PC-3 (cell line): ENCODE measurements at regions not wholly inside any gene's neighbourhood (a gene's known extent, or its start where the extent isn't known, plus 50 kb on each side); places are given as distances from the start of the nearest gene placed in this dataset.

Source experiments
- ATAC-seq: fragments of 200-7000 bp; cut with Tn5 transposase; 2 replicates; pipeline ENCODE4 v1.9.1; 2020; ENCODE audit warnings: mild to moderate bottlenecking, moderate library complexity
- BruUV-seq: library from RNA; stranded (reverse); fragments of 400-500 nt; replicated peaks from 2 replicates; lab custom pipeline; 2021; lab: Mats Ljungman, UMichigan
- CTCF ChIA-PET: fragments of 300-600 bp; sonication (Branson Sonifier 250); formaldehyde crosslinking; loops from one replicate; lab custom pipeline; 2022; ENCODE audit warnings: antibody characterized with exemption; lab: Charles Lee
- POLR2A ChIA-PET: fragments of 300-600 bp; sonication (Branson Sonifier 250); formaldehyde crosslinking; loops from one replicate; lab custom pipeline; 2022; ENCODE audit warnings: antibody characterized with exemption; ENCODE audit not compliant: unreplicated experiment; lab: Charles Lee
- DNase-seq: peaks from one replicate; pipeline ENCODE4 v3.0.0-alpha.2; 2015
- H2AFZ ChIP-seq: fragments of 300-600 bp; sonication (generic); 2 replicates; pipeline ENCODE4 v1.6.0; 2016; ENCODE audit warnings: antibody characterized with exemption, low read length
- H3F3A ChIP-seq: fragments of 300-600 bp; sonication (generic); one replicate; pipeline ENCODE4 v1.6.0; 2017; ENCODE audit warnings: antibody characterized with exemption, low read length, control low read depth, mild to moderate bottlenecking; ENCODE audit not compliant: unreplicated experiment
- H3K27ac ChIP-seq: fragments of 300-600 bp; sonication (generic); 2 replicates; pipeline ENCODE4 v1.5.1; 2016; ENCODE audit warnings: mild to moderate bottlenecking, low read length
- H3K27me3 ChIP-seq: fragments of 300-600 bp; sonication (generic); 2 replicates; pipeline ENCODE4 v1.6.1; 2016; ENCODE audit warnings: low read length, mixed read lengths
- H3K36me3 ChIP-seq: fragments of 300-600 bp; sonication (generic); 2 replicates; pipeline ENCODE4 v1.6.1; 2016; ENCODE audit warnings: low read depth, mixed run types, low read length, mixed read lengths
- H3K4me1 ChIP-seq: fragments of 300-600 bp; sonication (generic); 2 replicates; pipeline ENCODE4 v1.5.1; 2016; ENCODE audit warnings: low read length; ENCODE audit not compliant: insufficient read depth
- H3K4me2 ChIP-seq: fragments of 300-600 bp; sonication (generic); 2 replicates; pipeline ENCODE4 v1.6.0; 2016; ENCODE audit warnings: low read length
- H3K4me3 ChIP-seq: fragments of 300-600 bp; sonication (generic); 2 replicates; pipeline ENCODE4 v1.5.1; 2016; ENCODE audit warnings: mild to moderate bottlenecking, low read length, mixed read lengths
- H3K79me2 ChIP-seq: fragments of 300-600 bp; sonication (generic); 2 replicates; pipeline ENCODE4 v1.6.1; 2017; ENCODE audit warnings: low read length, mixed read lengths
- H3K9ac ChIP-seq: fragments of 300-600 bp; sonication (generic); 2 replicates; pipeline ENCODE4 v1.6.0; 2016; ENCODE audit warnings: mild to moderate bottlenecking, low read length
- H3K9me2 ChIP-seq: fragments of 300-600 bp; sonication (generic); replicated peaks from 2 replicates; pipeline ENCODE4 v1.6.1; 2016; ENCODE audit warnings: mixed run types, low read length, mixed read lengths
- H3K9me3 ChIP-seq: fragments of 300-600 bp; sonication (generic); 2 replicates; pipeline ENCODE4 v1.6.1; 2016; ENCODE audit warnings: low read length, mixed read lengths
- H4K20me1 ChIP-seq: fragments of 300-600 bp; sonication (generic); 2 replicates; pipeline ENCODE4 v1.6.1; 2016; ENCODE audit warnings: low read length, mixed read lengths
- CTCF ChIP-seq: fragments of 300-600 bp; sonication (generic); conservative IDR thresholded peaks from 2 replicates; pipeline ENCODE4 v1.5.1; 2017; ENCODE audit warnings: antibody characterized with exemption, low read depth, mild to moderate bottlenecking, low read length
- EZH2 ChIP-seq: fragments of 300-600 bp; sonication (generic); IDR thresholded peaks from one replicate; pipeline ENCODE4 v1.6.1; 2017; ENCODE audit warnings: antibody characterized with exemption, mild to moderate bottlenecking, low read length; ENCODE audit not compliant: unreplicated experiment
- EZH2phosphoT487 ChIP-seq: fragments of 300-600 bp; sonication (generic); IDR thresholded peaks from 2 replicates; pipeline ENCODE4 v1.6.1; 2018; ENCODE audit warnings: mild to moderate bottlenecking, antibody characterized with exemption, low read length, borderline replicate concordance
- intact Hi-C: fragments of 100-400 bp; cut with micrococcal nuclease; formaldehyde crosslinking; loops from 2 replicates; pipeline ENCODE4 v1.9.0; 2023

- no peaks in the 10 kb centered on the region for H3K9me3 ChIP-seq
- no peak overlapping the region for H3K4me2 ChIP-seq
- H3K9me2 ChIP-seq: peaks cover 4% of the 10 kb centered on the region; the same call in 1 of the 2 replicates
- BruUV-seq: no TSS peak
- intact Hi-C loops: no loop called here
- H3K79me2 ChIP-seq: no peaks in the 10 kb centered on the region
- H3K27me3 ChIP-seq: no peaks in the 10 kb centered on the region
- TF ChIP-seq EZH2phosphoT487: no peak
- no peak for TF ChIP-seq CTCF
- TF ChIP-seq EZH2: no peak
- no peak overlapping the region for H2AFZ ChIP-seq
- H4K20me1 ChIP-seq: no peaks in the 10 kb centered on the region
- H3K9ac ChIP-seq: no peak overlapping the region
- no peak overlapping the region for H3K4me3 ChIP-seq
- DNase-seq (no peak), ATAC-seq (no peak)
- ChIA-PET POLR2A (no interaction called here), CTCF (no interaction called here)
- no peaks in the 10 kb centered on the region for H3K36me3 ChIP-seq
- no peaks in the 10 kb centered on the region for H3F3A ChIP-seq
- H3K4me1 ChIP-seq: no peaks in the 10 kb centered on the region
- H3K27ac ChIP-seq: no peak overlapping the region
Measured at GRCh38 chr10:35765066-35765527, 123.0 kb upstream of the FZD8 start.

GRCh38 chr10:35762311-35763030 is 120.4 kb upstream of the FZD8 start:
- H3K9me2 ChIP-seq: peaks cover 6% of the 10 kb centered on the region; the same call in 1 of the 2 replicates
- H3K36me3 ChIP-seq: no peaks in the 10 kb centered on the region
- H3K27ac ChIP-seq: no peak overlapping the region
- no peaks in the 10 kb centered on the region for H3K27me3 ChIP-seq
- intact Hi-C loops: no loop called here
- no peak overlapping the region for H3K4me2 ChIP-seq
- no peaks in the 10 kb centered on the region for H3F3A ChIP-seq
- ChIA-PET POLR2A (no interaction called here), CTCF (interaction anchor here (0.5 kb wide), 1 partner anchor 1119 kb away, joined by 3 read pairs; no protein-coding TSS in a partner anchor)
- no peak overlapping the region for H3K9ac ChIP-seq
- H3K4me1 ChIP-seq: no peaks in the 10 kb centered on the region
- ATAC-seq (no peak), DNase-seq (no peak)
- H3K4me3 ChIP-seq: no peak overlapping the region
- TF ChIP-seq CTCF (no peak), EZH2 (no peak), EZH2phosphoT487 (no peak)
- H4K20me1 ChIP-seq: no peaks in the 10 kb centered on the region
- H3K9me3 ChIP-seq: no peaks in the 10 kb centered on the region
- H3K79me2 ChIP-seq: no peaks in the 10 kb centered on the region
- H2AFZ ChIP-seq: no peak overlapping the region
- BruUV-seq: no TSS peak

GRCh38 chr10:35758076-35758475 is 116.0 kb upstream of the FZD8 start:
- TF ChIP-seq EZH2phosphoT487: no peak
- no peak for TF ChIP-seq EZH2
- no peak for TF ChIP-seq CTCF
- CTCF ChIA-PET: no interaction called here
- no TSS peak for BruUV-seq

More at GRCh38 chr10:35758076-35758475, 116.0 kb upstream of the FZD8 start:
- Histone ChIP-seq H4K20me1 (no peaks in the 10 kb centered on the region), H3K9me3 (no peaks in the 10 kb centered on the region), H3K27ac (no peak overlapping the region), H3K4me1 (no peaks in the 10 kb centered on the region), H3K9me2 (peaks cover 6% of the 10 kb centered on the region; the same call in 1 of the 2 replicates), H3K4me3 (no peak overlapping the region), H3K27me3 (no peaks in the 10 kb centered on the region), H3F3A (no peaks in the 10 kb centered on the region), H3K36me3 (no peaks in the 10 kb centered on the region), H3K9ac (no peak overlapping the region), H3K4me2 (no peak overlapping the region), H3K79me2 (no peaks in the 10 kb centered on the region), H2AFZ (no peak overlapping the region)
- ATAC-seq (no peak), DNase-seq (no peak)
- POLR2A ChIA-PET: no interaction called here
- intact Hi-C loops: no loop called here
